ENCODE measurements at regions not wholly inside any gene's neighbourhood (a gene's known extent, or its start where the extent isn't known, plus 50 kb on each side); places are given as distances from the start of the nearest gene placed in this dataset.

GRCh38 chr6:8750627-8751026 is 315.3 kb upstream of the SLC35B3 start:
- DNase-seq (ENCODE audit: low read depth in 2 of 2): no peak

- DNase-seq (ENCODE audit: low read depth in 2 of 2): no peak
These were observed 314.1 kb upstream of the SLC35B3 start for GRCh38 chr6:8749465-8749864.

- DNase-seq (ENCODE audit: low read depth in 2 of 2): no peak
These were observed 307.9 kb upstream of the SLC35B3 start for GRCh38 chr6:8743170-8743745.

- no peak for DNase-seq (ENCODE audit: low read depth in 2 of 2)
These were observed 304.1 kb upstream of the SLC35B3 start for GRCh38 chr6:8739454-8739853.

GRCh38 chr6:8738951-8739350 is 303.6 kb upstream of the SLC35B3 start:
- no peak for DNase-seq (ENCODE audit: low read depth in 2 of 2)

GRCh38 chr6:8736156-8736895 is 301.0 kb upstream of the SLC35B3 start:
- DNase-seq (ENCODE audit: low read depth in 2 of 2): no peak

- no peak for DNase-seq (ENCODE audit: low read depth in 2 of 2)
These were observed 298.5 kb upstream of the SLC35B3 start for GRCh38 chr6:8733879-8734278.

GRCh38 chr6:8731874-8732273 is 296.5 kb upstream of the SLC35B3 start:
- DNase-seq (ENCODE audit: low read depth in 2 of 2): no peak

GRCh38 chr6:8710668-8711431 is 275.5 kb upstream of the SLC35B3 start:
- DNase-seq (ENCODE audit: low read depth in 2 of 2): no peak

GRCh38 chr6:8707956-8708772 is 272.8 kb upstream of the SLC35B3 start:
- no peak for DNase-seq (ENCODE audit: low read depth in 2 of 2)

GRCh38 chr6:8707369-8707768 is 272.0 kb upstream of the SLC35B3 start:
- no peak for DNase-seq (ENCODE audit: low read depth in 2 of 2)

GRCh38 chr6:8705435-8706020 is 270.2 kb upstream of the SLC35B3 start:
- DNase-seq (ENCODE audit: low read depth in 2 of 2): no peak

- DNase-seq (ENCODE audit: low read depth in 2 of 2): no peak
These were observed 267.7 kb upstream of the SLC35B3 start for GRCh38 chr6:8703059-8703458.

- DNase-seq (ENCODE audit: low read depth in 2 of 2): no peak
These were observed 253.5 kb upstream of the SLC35B3 start for GRCh38 chr6:8688821-8689220.

- no peak for DNase-seq (ENCODE audit: low read depth in 2 of 2)
These were observed 250.7 kb upstream of the SLC35B3 start for GRCh38 chr6:8686077-8686476.

GRCh38 chr6:8683204-8683603 is 247.9 kb upstream of the SLC35B3 start:
- no peak for DNase-seq (ENCODE audit: low read depth in 2 of 2)

GRCh38 chr6:8679823-8680222 is 244.5 kb upstream of the SLC35B3 start:
- DNase-seq (ENCODE audit: low read depth in 2 of 2): no peak

GRCh38 chr6:8678466-8678865 is 243.1 kb upstream of the SLC35B3 start:
- DNase-seq (ENCODE audit: low read depth in 2 of 2): no peak

GRCh38 chr6:8674126-8674525 is 238.8 kb upstream of the SLC35B3 start:
- DNase-seq (ENCODE audit: low read depth in 2 of 2): no peak

GRCh38 chr6:8672882-8673281 is 237.5 kb upstream of the SLC35B3 start:
- no peak for DNase-seq (ENCODE audit: low read depth in 2 of 2)

- no peak for DNase-seq (ENCODE audit: low read depth in 2 of 2)
These were observed 235.4 kb upstream of the SLC35B3 start for GRCh38 chr6:8670792-8671191.

GRCh38 chr6:8664700-8665099 is 229.4 kb upstream of the SLC35B3 start:
- DNase-seq (ENCODE audit: low read depth in 2 of 2): no peak
